NK-92 (cell line): ENCODE measurements at regions not wholly inside any gene's neighbourhood (a gene's known extent, or its start where the extent isn't known, plus 50 kb on each side); places are given as distances from the start of the nearest gene placed in this dataset.
"Not testable (repeated sequence)": the region's sequence is repeated elsewhere in the genome, so short reads cannot be mapped to it uniquely, and the experiment has no call there.

Experiments used
- DNase-seq: peaks from one replicate; lab custom pipeline; 2025; ENCODE audit not compliant: unreplicated experiment; lab: John Stamatoyannopoulos, UW

DNA sequence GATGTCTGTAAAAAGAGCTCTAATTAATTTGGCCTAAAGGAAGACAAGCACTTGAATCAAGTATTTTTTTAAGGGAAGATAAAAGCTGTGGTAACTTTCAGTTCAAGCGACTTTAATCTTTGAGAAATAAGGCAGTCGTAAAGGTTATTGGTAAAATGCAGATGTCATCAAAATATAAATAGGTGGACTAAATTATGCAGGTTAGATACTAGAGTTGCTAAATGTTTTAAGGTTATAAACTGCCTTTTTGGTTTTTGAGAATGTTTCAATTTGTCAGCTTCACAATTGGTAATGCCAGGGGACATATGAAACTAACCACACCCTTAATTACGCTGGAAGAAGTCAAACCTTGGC, 159.5 kb upstream of the OLIG3 start:
- DNase-seq = no peak

- DNase-seq = no peak
Measured at GRCh38 chr6:137654365-137654981, 160.3 kb upstream of the OLIG3 start.

DNA sequence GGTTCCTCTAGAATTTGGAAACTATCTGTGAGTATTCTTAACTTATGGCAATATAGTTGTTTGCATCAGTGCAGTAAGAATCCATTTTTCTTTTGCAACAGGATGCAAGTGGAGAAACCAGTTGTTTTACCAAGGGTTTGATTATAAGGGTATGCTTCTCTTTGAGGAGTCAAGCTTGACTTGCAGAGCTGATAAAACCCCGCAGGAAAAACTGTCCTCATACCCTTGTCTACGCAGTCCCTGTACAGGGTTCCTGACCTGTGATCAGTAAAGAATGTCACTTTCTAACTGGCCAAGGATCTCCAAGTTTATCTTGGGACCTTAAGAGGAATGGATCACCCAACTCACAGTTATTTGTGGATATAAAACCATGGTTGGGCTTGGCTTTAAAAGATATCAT, 161.1 kb upstream of the OLIG3 start:
- no peak for DNase-seq

DNA sequence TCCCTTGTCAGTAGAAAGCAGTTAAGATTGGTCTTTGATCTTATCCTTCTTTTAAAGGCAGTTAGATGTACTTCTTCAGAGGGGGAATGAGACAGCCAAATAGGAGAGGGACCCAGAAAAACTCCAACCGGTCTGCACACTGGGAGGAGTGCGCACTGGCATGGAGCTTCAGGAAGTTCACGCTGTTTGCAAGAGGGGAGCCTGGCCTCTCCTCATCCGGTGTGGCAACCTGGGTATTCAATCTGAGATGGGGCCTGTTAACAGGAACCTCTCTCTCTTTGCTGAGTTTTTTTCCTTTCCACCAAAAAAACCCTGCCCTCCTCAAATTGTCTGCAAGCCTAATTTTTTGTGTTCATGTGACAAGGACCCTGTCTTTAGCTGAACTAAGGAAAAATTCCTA, 162.5 kb upstream of the OLIG3 start:
- no peak for DNase-seq

GRCh38 chr6:137657351-137657911, 163.2 kb upstream of the OLIG3 start:
- DNase-seq = no peak

DNA sequence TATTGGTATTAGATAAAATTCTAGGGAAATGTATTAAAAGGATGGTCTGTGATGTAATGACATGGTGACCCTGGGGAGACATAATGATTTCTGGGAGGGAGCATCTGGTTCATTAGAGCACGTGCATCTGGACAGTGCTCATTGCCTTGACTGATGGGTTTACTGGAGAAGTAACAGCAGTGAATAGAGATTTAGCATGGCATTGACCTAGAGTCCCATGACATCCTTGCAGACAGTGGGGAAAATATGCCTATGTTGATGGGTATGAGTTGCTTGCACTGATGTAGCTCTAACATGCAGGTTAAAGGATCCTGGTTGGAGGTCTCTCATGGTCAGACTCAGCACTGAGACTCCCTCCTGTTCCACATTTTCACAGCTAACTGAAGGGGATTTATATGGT, 164.1 kb upstream of the OLIG3 start:
- DNase-seq = no peak

DNA sequence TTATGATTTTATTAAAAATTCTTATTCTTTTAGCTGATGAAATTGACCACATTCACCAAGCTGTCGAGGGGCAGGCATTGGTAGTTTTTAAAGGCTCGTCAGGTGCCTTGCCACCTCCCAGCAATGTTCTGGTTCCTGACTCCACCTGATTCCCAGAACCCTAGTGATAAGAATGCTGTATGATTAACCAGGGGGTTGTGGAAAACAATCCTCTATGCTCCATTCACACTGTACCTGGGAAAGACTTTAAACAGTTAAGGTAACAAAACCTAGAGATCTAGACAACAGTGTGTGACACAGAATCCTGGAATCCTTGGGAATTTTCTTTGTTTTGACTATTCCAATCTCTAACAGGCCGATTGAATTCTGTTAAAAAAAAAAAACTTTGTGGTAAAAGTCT, 165.7 kb upstream of the OLIG3 start:
- no peak for DNase-seq

- DNase-seq = no peak
Measured at GRCh38 chr6:137660296-137660731, 166.1 kb upstream of the OLIG3 start.

- no peak for DNase-seq
Measured at GRCh38 chr6:137661601-137662000, 167.4 kb upstream of the OLIG3 start.

DNA sequence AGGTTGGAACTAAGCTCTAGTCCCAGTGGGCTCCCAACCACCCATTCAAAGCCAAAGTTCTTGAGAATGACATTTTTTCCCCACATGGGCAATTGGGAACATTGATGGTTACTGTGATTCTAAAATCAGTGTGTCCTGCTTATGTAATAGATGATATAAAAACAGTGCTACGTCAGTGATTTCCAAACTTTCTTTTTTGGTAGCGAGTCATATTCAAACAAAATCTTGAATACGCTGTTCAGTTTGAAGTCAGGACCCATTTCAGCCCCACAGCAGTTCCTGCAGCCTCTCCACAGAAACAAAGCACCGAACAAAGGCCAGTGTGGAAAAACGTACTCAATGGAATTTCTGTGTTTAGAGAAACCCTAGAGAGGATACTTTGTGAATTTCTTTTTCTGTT, 170.0 kb upstream of the OLIG3 start:
- no peak for DNase-seq

GRCh38 chr6:137665342-137665934, 171.2 kb upstream of the OLIG3 start:
- DNase-seq = no peak

- no peak for DNase-seq
Measured at GRCh38 chr6:137666202-137666774, 172.1 kb upstream of the OLIG3 start.

GRCh38 chr6:137673603-137674002, 179.4 kb upstream of the OLIG3 start:
- DNase-seq = no peak

- no peak for DNase-seq
Measured at GRCh38 chr6:137676888-137677287, 182.7 kb upstream of the OLIG3 start.

- DNase-seq = no peak
Measured at GRCh38 chr6:137677709-137678108, 183.5 kb upstream of the OLIG3 start.

- no peak for DNase-seq
Measured at GRCh38 chr6:137678451-137678850, 184.3 kb upstream of the OLIG3 start.

GRCh38 chr6:137680705-137681346, 186.2 kb upstream of the TNFAIP3 start:
- no peak for DNase-seq

GRCh38 chr6:137681445-137682009, 185.5 kb upstream of the TNFAIP3 start:
- no peak for DNase-seq

DNA sequence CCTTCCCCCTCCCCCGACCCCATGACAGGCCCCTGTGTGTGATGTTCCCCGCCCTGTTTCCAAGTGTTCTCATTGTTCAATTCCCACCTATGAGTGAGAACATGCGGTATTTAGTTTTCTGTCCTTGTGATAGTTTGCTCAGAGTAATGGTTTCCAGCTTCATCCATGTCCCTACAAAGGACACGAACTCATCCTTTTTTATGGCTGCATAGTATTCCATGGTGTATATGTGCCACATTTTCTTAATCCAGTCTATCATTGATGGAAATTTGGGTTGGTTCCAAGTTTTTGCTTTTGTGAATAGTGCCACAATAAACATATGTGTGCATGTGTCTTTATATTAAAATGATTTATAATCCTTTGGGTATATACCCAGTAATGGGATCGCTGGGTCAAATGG, 184.4 kb upstream of the TNFAIP3 start:
- not testable (repeated sequence) for DNase-seq

DNA sequence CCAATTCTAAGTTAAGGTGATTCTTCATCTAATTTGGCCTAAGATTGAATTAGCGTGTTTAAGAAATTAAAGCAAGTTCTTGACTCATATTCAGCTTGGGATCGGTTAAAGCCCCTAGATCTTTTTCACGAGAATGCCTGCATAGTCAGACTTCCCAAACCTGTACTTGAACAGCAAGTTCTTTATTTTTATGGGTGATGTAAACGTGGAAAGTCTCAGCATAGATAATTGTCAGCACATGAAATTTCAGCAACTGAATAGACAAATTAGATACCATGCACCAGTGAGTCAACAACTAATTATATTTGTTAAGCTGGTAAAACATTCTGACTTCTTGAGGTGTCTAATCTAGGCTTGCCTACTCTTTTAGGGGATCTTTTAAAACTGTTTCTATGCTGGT, 183.1 kb upstream of the TNFAIP3 start:
- DNase-seq = no peak

- no peak for DNase-seq
Measured at GRCh38 chr6:137685798-137686375, 181.2 kb upstream of the TNFAIP3 start.
